Endothelial cell (in vitro differentiated cells): ENCODE measurements at regions not wholly inside any gene's neighbourhood (a gene's known extent, or its start where the extent isn't known, plus 50 kb on each side); places are given as distances from the start of the nearest gene placed in this dataset.

Experiments
- DNase-seq: peaks from one replicate; pipeline ENCODE4 v3.0.0; 2021; ENCODE audit warnings: low spot score
- H3K27ac Mint-ChIP-seq: one replicate; pipeline ENCODE4 v1.8.0; 2021; ENCODE audit warnings: mixed read lengths, inconsistent platforms; ENCODE audit not compliant: unreplicated experiment
- H3K27me3 Mint-ChIP-seq: one replicate; pipeline ENCODE4 v1.8.0; 2021; ENCODE audit warnings: mild to moderate bottlenecking, moderate library complexity, mixed read lengths, inconsistent platforms; ENCODE audit not compliant: unreplicated experiment
- H3K36me3 Mint-ChIP-seq: one replicate; pipeline ENCODE4 v1.8.0; 2021; ENCODE audit warnings: mild to moderate bottlenecking, low read depth, mixed read lengths, inconsistent platforms; ENCODE audit not compliant: unreplicated experiment
- H3K4me1 Mint-ChIP-seq: one replicate; pipeline ENCODE4 v1.8.0; 2021; ENCODE audit warnings: mild to moderate bottlenecking, mixed read lengths, inconsistent platforms; ENCODE audit not compliant: unreplicated experiment
- H3K4me3 Mint-ChIP-seq: one replicate; pipeline ENCODE4 v1.8.0; 2021; ENCODE audit warnings: mild to moderate bottlenecking, mixed read lengths, inconsistent platforms; ENCODE audit not compliant: unreplicated experiment
- H3K9me3 Mint-ChIP-seq: one replicate; pipeline ENCODE4 v1.8.0; 2021; ENCODE audit warnings: mixed read lengths, inconsistent platforms; ENCODE audit not compliant: unreplicated experiment
- CTCF ChIP-seq: fragments of 200-600 bp; sonication (generic); IDR thresholded peaks from one replicate; pipeline ENCODE4 v1.5.0; 2021; ENCODE audit warnings: antibody characterized with exemption; ENCODE audit not compliant: unreplicated experiment

- H3K27ac Mint-ChIP-seq, result no peak overlapping the region
- no peaks in the 10 kb centered on the region for H3K36me3 Mint-ChIP-seq
- no peak for TF ChIP-seq CTCF
- no peaks in the 10 kb centered on the region for H3K9me3 Mint-ChIP-seq
- H3K4me1 Mint-ChIP-seq, result no peaks in the 10 kb centered on the region
- H3K4me3 Mint-ChIP-seq, result no peak overlapping the region
- DNase-seq, result no peak
- H3K27me3 Mint-ChIP-seq, result no peaks in the 10 kb centered on the region
Measured at GRCh38 chr14:62027958-62028357, 265.7 kb downstream of the SNAPC1 start.

GRCh38 chr14:62029569-62029924 lies 267.3 kb downstream of the SNAPC1 start:
- DNase-seq, result no peak
- no peak for TF ChIP-seq CTCF
- Mint-ChIP-seq H3K4me3 (no peak overlapping the region), H3K4me1 (no peaks in the 10 kb centered on the region), H3K27me3 (no peaks in the 10 kb centered on the region), H3K9me3 (no peaks in the 10 kb centered on the region), H3K36me3 (no peaks in the 10 kb centered on the region), H3K27ac (no peak overlapping the region)

DNA sequence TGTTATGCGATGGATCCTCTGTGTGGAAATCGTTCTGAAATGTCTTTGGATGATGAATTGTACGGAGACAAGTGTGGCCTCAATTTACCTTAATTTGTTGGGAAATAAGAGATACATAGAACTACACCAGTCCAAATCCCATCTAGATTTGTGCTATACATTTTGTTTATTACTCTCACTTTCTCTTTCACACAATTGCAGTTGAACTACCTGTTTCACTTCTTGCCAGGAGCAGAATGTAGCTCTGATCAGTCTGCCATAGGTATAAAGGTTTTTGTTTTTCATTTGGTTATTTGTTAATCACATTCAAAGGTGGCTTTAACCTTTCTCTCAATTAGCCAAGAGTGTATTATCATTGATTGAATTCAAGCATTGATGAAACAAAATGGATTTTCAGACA lies 268.2 kb downstream of the SNAPC1 start:
- Mint-ChIP-seq H3K27ac (no peak overlapping the region), H3K4me1 (no peaks in the 10 kb centered on the region), H3K9me3 (no peaks in the 10 kb centered on the region), H3K4me3 (no peak overlapping the region), H3K36me3 (no peaks in the 10 kb centered on the region), H3K27me3 (no peaks in the 10 kb centered on the region)
- no peak for TF ChIP-seq CTCF
- no peak for DNase-seq

GRCh38 chr14:62031504-62031903 lies 269.3 kb downstream of the SNAPC1 start:
- Mint-ChIP-seq H3K9me3 (no peaks in the 10 kb centered on the region), H3K36me3 (no peaks in the 10 kb centered on the region), H3K27me3 (peaks cover 3% of the 10 kb centered on the region), H3K27ac (no peak overlapping the region), H3K4me1 (no peaks in the 10 kb centered on the region), H3K4me3 (no peak overlapping the region)
- no peak for TF ChIP-seq CTCF
- no peak for DNase-seq

GRCh38 chr14:62053188-62053587 lies 291.0 kb downstream of the SNAPC1 start:
- peaks cover 6% of the 10 kb centered on the region for H3K9me3 Mint-ChIP-seq
- H3K4me3 Mint-ChIP-seq, result no peak overlapping the region
- peaks cover 1% of the 10 kb centered on the region for H3K27me3 Mint-ChIP-seq
- H3K27ac Mint-ChIP-seq, result no peak overlapping the region
- TF ChIP-seq CTCF, result no peak
- H3K4me1 Mint-ChIP-seq, result no peaks in the 10 kb centered on the region
- DNase-seq, result no peak
- H3K36me3 Mint-ChIP-seq, result peaks cover 7% of the 10 kb centered on the region
